ENCODE measurements at regions not wholly inside any gene's neighbourhood (a gene's known extent, or its start where the extent isn't known, plus 50 kb on each side); places are given as distances from the start of the nearest gene placed in this dataset.

DNA sequence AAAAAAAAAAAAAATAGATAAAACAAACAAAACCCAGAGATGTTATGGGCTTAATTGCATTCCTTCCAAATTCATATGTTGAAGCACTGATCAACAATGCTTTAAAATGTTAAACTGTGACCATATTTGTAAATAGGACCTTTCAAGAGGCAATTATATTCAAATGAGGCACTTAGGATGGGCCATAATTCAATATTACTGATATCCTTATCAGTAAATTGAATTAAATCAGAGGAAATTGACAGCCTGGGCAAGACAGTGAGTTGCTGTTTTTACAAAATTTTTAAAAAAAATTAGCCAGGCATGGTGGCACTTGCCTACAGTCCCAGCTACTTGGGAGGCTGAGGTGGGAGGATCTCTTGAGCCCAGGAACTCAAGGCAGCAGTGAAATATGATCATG, 364.1 kb downstream of the GJA1 start:
- intact Hi-C loops (cut with DNase I) = no loop called here
- Histone ChIP-seq H3K4me1 (no peaks in the 10 kb centered on the region), H3K27ac (no peak overlapping the region), H3K27me3 (ENCODE audit: low read depth) (no peaks in the 10 kb centered on the region), H3K4me3 (no peak overlapping the region), H3K36me3 (no peaks in the 10 kb centered on the region), H3K9me3 (peaks cover 8% of the 10 kb centered on the region)
- no peak for ATAC-seq
- TF ChIP-seq, protein P1, sequence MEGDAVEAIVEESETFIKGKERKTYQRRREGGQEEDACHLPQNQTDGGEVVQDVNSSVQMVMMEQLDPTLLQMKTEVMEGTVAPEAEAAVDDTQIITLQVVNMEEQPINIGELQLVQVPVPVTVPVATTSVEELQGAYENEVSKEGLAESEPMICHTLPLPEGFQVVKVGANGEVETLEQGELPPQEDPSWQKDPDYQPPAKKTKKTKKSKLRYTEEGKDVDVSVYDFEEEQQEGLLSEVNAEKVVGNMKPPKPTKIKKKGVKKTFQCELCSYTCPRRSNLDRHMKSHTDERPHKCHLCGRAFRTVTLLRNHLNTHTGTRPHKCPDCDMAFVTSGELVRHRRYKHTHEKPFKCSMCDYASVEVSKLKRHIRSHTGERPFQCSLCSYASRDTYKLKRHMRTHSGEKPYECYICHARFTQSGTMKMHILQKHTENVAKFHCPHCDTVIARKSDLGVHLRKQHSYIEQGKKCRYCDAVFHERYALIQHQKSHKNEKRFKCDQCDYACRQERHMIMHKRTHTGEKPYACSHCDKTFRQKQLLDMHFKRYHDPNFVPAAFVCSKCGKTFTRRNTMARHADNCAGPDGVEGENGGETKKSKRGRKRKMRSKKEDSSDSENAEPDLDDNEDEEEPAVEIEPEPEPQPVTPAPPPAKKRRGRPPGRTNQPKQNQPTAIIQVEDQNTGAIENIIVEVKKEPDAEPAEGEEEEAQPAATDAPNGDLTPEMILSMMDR (IDR thresholded peaks at IDR 0.05) = no peak
- DNase-seq = no peak

DNA sequence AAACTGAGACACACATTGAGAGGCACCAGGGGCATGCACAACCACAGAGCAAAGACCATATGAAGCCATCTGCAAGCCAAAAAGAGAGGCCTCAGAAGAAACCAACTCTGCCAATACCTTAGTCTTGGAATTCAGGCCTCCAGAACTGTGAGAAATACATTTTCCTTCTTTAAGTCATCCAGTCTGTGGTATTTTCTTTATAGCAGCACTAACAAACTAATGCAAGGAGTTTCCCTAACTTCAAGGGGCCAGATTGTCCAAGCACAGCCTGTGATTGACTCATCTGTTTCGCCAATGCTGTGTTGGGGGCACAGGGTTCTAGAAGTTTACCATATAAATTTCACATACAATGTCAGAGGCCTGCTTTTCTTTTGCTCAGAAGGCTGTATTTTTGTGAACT, 364.6 kb downstream of the GJA1 start:
- Histone ChIP-seq H3K27ac (no peak overlapping the region), H3K27me3 (ENCODE audit: low read depth) (no peaks in the 10 kb centered on the region), H3K4me3 (no peak overlapping the region), H3K9me3 (peaks cover 8% of the 10 kb centered on the region), H3K4me1 (no peaks in the 10 kb centered on the region), H3K36me3 (no peaks in the 10 kb centered on the region)
- TF ChIP-seq, protein P1 (IDR thresholded peaks at IDR 0.05) = no peak
- intact Hi-C loops (cut with DNase I) = no loop called here
- no peak for DNase-seq
- ATAC-seq = no peak

DNA sequence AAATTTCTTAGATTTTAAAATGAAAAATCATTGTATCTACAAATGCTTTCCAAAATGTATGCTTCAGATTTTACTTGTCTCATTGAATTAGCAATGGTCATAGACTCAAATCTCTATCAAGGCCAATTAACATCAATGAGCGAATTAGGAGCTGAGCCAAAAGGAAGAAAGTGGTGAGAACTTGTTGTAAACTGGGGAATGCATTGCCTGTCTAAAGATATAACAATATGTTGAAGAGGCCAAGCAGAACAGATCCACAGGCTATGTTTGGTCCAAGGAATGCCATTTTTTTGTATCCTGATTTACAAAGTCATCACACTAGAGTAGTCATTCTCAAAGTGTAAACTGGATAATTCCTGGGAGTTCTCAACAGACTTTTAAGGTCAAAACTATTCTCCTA, 370.7 kb downstream of the GJA1 start:
- Histone ChIP-seq H3K4me1 (no peaks in the 10 kb centered on the region), H3K27me3 (ENCODE audit: low read depth) (no peaks in the 10 kb centered on the region), H3K4me3 (no peak overlapping the region), H3K36me3 (no peaks in the 10 kb centered on the region), H3K9me3 (no peaks in the 10 kb centered on the region), H3K27ac (no peak overlapping the region)
- ATAC-seq = no peak
- no peak for DNase-seq
- intact Hi-C loops (cut with DNase I) = no loop called here
- TF ChIP-seq, protein P1 (IDR thresholded peaks at IDR 0.05) = no peak

DNA sequence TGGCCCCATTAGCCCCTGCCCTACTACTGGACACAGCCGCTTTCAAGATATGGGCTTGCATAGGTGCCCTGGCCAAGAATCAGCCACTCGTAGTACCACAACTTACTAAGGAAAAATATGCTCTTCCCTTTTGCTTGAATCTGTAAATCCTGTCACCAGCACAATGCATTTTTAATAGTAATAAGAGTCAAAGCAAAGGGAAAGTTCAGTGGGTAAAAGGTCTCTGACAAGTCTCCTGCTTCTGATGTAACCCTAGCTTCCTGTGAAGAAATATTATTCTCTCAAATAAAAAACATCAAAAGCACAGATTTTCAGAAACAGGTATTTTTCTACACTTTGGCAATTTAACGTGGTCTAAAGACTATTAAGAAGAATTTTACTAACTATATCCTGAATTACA, 373.8 kb downstream of the GJA1 start:
- Histone ChIP-seq H3K36me3 (no peaks in the 10 kb centered on the region), H3K27me3 (ENCODE audit: low read depth) (no peaks in the 10 kb centered on the region), H3K4me3 (no peak overlapping the region), H3K27ac (no peak overlapping the region), H3K9me3 (no peaks in the 10 kb centered on the region), H3K4me1 (no peaks in the 10 kb centered on the region)
- intact Hi-C loops (cut with DNase I) = no loop called here
- ATAC-seq (no peak), DNase-seq (no peak)
- TF ChIP-seq, protein P1 (IDR thresholded peaks at IDR 0.05) = no peak

DNA sequence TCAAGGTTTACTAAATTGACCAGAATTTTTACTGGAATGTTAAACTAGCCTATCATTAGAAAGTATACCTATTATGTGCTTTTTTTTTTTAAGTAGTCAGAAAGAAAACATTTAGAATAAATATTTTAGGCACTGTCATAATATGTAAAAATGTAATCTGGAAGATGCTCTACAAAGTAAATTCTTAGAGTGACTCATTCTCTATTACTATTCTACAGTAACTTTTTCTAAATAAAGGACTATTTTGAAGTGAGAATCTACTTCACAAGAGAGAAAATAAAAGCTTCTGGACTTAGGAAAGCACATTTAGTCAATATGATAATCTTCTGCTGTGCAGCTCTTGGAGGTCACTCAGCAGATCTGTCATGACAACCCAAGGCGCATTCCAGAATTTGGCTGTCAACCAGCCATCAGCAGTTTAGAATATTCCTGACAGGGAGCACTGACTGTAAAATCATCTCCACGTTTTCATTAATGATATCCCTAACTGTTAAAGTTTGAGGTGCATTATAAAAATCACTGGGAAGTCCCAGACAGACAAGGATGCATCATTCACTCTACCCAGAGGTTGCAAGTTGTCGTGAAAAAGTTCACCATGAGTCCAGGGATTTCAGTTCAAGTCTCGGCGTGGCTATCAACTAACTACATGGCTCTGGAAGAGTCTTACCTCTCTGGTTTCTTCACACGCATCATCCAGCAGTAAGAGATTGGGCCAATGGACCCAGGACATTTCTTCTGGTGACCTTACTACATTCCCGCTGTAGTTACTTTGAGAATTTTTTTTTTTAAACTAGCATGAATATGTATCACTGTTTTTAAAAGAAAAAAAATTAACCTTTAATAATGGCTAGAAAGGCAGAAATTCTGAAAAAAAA, 374.9 kb downstream of the GJA1 start:
- ATAC-seq = no peak

More for the DNA sequence above, 374.9 kb downstream of the GJA1 start:
- Histone ChIP-seq H3K27me3 (ENCODE audit: low read depth) (no peaks in the 10 kb centered on the region), H3K27ac (no peak overlapping the region), H3K4me3 (no peak overlapping the region), H3K4me1 (no peaks in the 10 kb centered on the region), H3K9me3 (no peaks in the 10 kb centered on the region), H3K36me3 (no peaks in the 10 kb centered on the region)
- TF ChIP-seq, protein P1 (IDR thresholded peaks at IDR 0.05) = no peak
- intact Hi-C loops (cut with DNase I) = no loop called here
- no peak for DNase-seq

Data from lower lobe of right lung (tissue), 2 donors.